GM19240 (cell line): ENCODE measurements at regions not wholly inside any gene's neighbourhood (a gene's known extent, or its start where the extent isn't known, plus 50 kb on each side); places are given as distances from the start of the nearest gene placed in this dataset.

Experiments used
- DNase-seq: peaks from one replicate; pipeline ENCODE4 v3.0.0; 2011; ENCODE audit warnings: low spot score; ENCODE audit not compliant: insufficient read length

DNA sequence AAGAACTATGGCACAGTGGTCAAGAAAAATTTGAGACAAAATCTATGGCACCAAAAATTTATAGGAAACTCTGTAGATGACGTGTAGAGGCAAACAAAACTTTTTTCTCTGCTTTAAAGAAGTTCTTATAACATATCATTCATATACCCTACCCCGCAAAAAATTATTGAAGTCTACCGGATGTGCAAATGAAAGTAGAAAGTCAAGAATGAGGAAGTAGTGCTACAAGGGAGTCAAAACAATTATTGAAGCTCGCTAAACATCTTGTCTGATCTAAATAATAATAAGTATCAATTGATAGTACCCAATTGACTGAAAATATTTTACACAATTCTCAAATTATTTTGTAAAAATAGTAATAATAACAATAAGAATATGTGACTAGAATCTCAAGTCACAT is 398.5 kb downstream of the TAF11L14 start:
- no peak for DNase-seq

GRCh38 chr5:18036531-18036930 is 402.3 kb downstream of the TAF11L14 start:
- no peak for DNase-seq

GRCh38 chr5:18037718-18038117 is 403.5 kb downstream of the TAF11L14 start:
- DNase-seq, result no peak

DNA sequence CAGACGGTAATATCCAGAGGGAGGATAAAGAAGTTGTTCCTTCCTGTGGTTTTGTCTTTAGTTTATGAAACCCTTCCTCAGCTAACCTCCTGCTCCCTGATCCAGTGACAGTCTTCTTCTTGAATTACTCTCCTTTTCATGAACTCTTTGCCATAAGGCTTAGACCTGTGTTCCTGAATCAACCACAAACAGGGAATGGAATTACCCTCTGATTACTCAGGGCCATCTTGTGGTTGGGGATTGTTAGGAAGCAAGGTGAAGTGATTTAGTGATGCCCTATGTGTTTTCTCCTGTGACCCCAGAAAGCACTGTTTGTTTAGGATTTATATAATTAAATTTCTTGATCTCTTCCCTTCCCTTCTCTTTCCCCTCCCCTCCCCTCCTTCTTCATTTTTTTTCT is 409.1 kb downstream of the TAF11L14 start:
- no peak for DNase-seq

DNA sequence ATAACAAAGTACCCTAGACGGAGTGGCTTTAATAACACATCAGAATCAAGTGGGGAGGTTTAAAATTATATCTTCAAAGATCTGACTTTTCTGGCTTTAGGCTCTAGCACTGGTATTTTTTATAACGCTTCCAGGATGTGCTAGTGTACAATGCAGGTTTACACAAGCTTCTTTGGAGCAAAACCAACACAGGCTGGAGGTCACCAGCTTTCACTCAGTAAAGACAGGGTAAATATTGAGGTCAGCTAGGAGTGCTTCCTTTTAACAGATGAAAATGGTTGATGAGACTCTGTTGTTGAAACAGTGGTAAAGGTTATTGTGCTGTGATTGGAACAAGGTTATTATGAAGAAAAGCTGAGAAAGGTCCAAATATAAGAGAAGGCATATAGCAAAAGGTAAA is 414.2 kb downstream of the TAF11L14 start:
- no peak for DNase-seq

DNA sequence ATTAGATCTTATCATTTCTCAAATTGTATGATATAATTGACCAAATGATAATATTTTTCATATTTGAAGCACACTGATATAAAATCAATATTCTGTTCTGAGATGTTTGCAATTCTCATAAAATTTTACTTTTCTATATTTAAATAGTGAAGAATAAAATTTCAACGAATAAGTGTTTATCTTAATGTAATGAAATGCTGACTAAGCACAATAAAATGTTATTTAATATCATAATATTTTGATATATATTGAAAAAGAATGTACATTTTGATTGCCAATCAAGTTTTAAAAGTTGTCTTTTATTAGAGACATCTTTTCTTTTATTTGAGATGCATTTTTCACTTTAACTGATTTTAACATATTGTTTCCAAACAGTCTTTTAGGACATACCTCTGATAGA is 416.1 kb downstream of the TAF11L14 start:
- no peak for DNase-seq

DNA sequence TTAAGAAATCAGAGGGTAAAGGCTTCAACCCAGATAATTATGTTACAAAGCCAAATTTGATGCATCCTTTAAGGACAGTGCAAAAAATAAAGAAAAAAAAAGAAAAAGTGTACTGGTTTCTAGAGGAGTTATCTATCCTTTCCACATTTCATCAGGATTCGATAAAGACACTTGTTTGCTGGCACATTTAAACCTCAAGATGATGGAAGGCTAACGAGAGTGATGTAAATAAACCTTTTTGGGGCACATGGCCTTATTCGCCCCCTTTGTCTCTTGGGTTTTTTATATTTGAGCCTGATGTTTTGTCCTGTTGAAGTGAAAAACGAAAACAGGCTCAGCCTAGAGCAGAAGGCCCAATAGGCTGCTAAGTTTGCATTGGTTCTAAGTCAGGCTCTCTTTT is 416.5 kb downstream of the TAF11L14 start:
- no peak for DNase-seq

- DNase-seq, result no peak
These were observed 417.7 kb downstream of the TAF11L14 start for GRCh38 chr5:18051953-18052352.

DNA sequence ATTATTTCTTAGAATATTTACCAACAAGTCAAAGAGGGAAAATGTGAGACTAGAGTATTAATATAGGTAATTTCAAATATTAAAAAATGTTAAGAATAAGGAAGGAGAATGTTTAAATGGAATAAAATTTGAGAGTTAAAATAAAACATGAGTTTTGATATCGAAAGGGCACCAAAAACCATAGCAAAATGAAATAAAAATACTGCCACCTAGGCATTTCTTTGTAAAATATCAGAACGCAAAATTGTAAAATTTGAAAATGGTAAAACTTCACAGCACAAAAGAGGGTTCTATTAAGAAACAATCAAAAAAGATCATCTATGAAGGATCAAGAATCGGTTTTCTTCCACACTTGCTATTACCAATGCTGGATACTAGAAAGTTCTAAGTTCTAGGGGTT is 418.3 kb downstream of the TAF11L14 start:
- DNase-seq, result no peak

DNA sequence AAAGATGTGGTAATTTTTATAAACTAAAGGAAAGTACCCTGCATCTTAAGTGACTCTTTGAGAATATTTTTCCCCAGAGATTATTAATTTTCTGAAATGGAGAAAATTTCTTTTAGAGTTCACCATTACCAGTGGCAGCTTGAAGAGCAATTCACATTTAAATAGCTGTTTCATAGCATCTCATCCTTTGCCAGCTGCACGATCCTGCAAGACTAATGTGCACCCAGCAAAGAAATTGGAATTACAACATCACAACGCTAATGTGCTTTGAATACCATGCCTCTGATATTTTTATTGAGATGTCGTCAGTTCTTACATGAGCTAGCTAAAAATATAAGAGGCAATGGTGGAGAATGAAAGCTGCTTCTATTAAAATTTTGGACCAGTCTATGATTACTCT is 423.5 kb downstream of the TAF11L14 start:
- no peak for DNase-seq

DNA sequence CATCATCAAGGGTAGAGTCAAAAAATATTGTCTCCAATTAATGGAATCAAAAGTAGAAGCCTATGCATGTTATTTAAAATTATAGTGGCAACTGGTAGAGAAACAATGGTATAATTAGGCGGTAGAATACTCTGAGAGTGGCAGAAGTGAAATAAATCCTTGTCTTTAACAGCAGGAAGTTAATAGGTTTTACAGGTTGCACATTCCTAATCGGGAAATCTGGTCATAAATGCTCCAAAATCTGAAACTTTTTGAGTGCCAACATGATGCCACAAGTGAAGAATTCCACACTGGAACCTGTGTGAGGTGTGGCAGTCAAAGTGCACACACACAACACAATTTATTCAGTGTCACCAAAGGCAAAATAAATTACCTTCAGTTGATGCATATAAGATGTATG is 433.4 kb downstream of the TAF11L14 start:
- DNase-seq, result no peak

- no peak for DNase-seq
These were observed 434.6 kb downstream of the TAF11L14 start for GRCh38 chr5:18068826-18069225.

- DNase-seq, result no peak
These were observed 435.5 kb downstream of the TAF11L14 start for GRCh38 chr5:18069790-18070189.

DNA sequence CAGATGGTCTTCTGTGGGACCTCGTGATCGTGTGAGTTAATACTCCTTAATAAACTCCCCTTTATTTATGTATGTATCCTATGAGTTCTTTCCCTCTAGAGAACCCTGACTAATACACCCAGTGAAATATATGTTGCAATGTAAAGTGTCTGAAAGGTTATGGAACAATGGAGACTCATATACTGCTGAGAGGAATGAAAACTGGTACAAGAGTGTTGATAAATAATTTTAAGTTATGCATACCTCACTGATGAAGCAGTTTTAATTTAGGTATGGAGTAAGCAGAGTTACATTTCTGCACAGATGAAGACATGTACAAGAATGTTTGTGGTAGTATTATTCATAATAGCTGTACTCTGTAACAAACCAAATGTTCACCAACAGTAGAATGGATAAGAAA is 438.3 kb downstream of the TAF11L14 start:
- DNase-seq, result no peak

- DNase-seq, result no peak
These were observed 440.7 kb downstream of the TAF11L14 start for GRCh38 chr5:18074961-18075360.

DNA sequence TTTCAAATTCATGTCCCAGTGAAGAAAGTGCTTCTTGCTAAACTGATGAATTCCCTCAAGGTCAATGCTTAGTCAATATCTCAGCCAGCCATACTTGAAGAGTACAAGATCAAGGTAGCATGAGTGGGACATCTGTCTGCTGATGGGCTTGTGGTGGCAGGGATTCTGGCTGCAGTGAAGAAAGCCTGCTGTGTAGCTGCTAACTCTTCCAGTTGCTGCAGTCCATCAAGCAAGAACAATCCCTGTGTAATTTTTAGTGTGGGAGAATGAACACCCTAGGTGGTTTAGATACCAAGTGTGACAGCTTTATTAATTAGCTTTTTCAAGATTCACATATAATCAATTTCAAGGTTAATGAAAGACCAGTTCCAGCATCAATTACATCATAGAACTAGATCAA is 443.9 kb downstream of the TAF11L14 start:
- DNase-seq, result no peak

DNA sequence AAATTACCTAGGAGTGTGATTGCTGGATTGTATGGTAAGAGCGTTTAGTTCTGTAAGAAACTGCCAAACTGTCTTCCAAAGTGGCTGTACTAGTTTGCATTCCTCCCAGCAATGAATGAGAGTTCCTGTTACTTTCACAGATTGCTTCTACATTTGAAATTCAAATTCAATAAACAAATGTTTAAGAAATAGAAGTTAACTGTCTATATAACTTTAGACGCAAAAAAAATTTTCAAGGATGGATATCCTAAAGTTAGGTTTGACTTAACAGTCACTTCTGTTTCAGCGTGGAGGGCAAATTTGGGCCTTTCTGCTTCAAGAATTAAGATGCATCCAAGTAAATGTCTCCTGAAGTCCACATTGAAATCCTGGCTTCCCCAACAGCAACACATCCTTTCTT is 445.6 kb downstream of the TAF11L14 start:
- DNase-seq, result no peak

- no peak for DNase-seq
These were observed 453.8 kb downstream of the TAF11L14 start for GRCh38 chr5:18088020-18088579.

- DNase-seq, result no peak
These were observed 455.9 kb downstream of the TAF11L14 start for GRCh38 chr5:18090177-18090576.

DNA sequence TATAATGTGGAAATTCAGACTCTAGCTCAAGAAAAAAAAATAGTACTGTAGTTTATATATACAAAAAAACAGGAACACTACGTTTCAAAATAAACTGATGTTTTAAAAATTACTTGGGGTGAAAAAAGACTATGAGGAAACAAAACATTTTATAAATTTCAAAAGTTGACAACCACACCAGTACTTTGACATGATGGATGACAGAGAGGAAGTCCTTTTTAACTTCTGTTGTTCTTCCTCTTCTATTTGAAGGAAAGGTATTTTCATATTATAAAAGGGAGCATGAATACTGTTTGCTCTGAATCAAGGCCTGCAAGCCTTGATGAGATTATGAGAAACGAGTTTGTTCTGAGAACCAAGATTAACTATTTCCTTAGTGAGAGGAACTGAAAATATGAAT is 456.9 kb downstream of the TAF11L14 start:
- no peak for DNase-seq

DNA sequence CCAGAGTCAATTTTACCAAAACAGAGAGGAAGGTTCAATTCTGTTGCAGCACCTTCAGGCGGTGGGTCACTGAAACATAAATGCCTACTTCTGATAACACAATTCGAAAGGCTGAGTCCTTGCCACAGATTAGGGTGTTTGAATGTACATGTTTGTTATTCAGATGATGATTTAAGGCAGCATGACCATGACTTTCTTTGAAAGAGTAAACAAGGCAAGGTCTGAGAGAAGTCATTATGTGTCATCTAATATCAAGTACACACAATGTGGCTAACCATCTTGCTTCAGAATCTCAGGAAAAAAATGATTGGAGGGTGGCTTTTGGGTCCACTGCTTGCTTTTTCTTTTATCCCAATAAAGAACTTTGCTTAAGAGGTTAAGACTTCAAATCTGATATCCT is 457.5 kb downstream of the TAF11L14 start:
- DNase-seq, result no peak

DNA sequence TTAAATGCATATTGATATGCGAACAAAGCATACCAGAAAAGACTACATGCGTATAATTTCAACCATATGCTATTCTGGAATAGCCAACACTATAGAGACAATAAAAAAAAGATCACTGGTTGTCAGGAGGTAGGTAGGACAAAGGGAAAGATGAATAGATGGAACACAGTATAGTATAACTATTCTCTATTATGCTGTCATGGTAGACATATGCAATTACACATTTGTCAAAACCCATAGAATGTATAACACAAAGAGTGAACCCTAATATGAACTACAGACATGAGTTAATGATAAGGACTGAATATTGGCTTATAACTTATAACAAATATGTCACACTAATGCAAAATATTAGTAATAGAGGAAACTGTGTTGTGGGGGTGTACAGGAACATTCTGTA is 460.8 kb downstream of the TAF11L14 start:
- no peak for DNase-seq

GRCh38 chr5:18097817-18098216 is 463.6 kb downstream of the TAF11L14 start:
- no peak for DNase-seq

GRCh38 chr5:18098691-18099090 is 464.4 kb downstream of the TAF11L14 start:
- no peak for DNase-seq
